ENCODE measurements at regions not wholly inside any gene's neighbourhood (a gene's known extent, or its start where the extent isn't known, plus 50 kb on each side); places are given as distances from the start of the nearest gene placed in this dataset.

DNA sequence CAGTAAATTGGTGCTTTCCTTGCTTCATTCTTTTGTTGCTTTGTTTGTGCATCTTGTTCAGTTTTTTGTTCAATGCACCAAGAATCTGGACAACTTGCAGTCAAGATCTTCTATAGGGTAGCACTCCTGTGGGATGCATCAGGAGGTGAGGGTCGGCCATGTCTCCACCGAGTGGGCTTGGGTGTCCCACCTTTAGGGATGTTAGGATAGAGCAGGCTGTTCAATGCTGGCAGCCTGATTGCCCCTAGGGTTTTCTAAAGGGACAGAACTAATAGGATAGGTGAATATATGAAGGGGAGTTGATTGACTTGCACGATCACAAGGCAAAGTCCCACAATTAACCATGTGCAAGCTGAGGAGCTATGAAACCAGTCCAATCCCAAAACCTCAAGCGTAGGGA lies 109.9 kb downstream of the GLRX3 start:
- TF ChIP-seq, protein P1, sequence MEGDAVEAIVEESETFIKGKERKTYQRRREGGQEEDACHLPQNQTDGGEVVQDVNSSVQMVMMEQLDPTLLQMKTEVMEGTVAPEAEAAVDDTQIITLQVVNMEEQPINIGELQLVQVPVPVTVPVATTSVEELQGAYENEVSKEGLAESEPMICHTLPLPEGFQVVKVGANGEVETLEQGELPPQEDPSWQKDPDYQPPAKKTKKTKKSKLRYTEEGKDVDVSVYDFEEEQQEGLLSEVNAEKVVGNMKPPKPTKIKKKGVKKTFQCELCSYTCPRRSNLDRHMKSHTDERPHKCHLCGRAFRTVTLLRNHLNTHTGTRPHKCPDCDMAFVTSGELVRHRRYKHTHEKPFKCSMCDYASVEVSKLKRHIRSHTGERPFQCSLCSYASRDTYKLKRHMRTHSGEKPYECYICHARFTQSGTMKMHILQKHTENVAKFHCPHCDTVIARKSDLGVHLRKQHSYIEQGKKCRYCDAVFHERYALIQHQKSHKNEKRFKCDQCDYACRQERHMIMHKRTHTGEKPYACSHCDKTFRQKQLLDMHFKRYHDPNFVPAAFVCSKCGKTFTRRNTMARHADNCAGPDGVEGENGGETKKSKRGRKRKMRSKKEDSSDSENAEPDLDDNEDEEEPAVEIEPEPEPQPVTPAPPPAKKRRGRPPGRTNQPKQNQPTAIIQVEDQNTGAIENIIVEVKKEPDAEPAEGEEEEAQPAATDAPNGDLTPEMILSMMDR (conservative IDR thresholded peaks at IDR 0.05) = no peak
- TF ChIP-seq ZFX (IDR thresholded peaks at IDR 0.05) = no peak
